GM19023 (cell line): ENCODE measurements at regions not wholly inside any gene's neighbourhood (a gene's known extent, or its start where the extent isn't known, plus 50 kb on each side); places are given as distances from the start of the nearest gene placed in this dataset.
"Not testable (repeated sequence)": the region's sequence is repeated elsewhere in the genome, so short reads cannot be mapped to it uniquely, and the experiment has no call there.

Experiments used
- ATAC-seq: cut with Tn5 transposase; IDR thresholded peaks from one replicate; pipeline ENCODE4 v1.9.1; 2021; ENCODE audit warnings: mild to moderate bottlenecking, moderate library complexity; ENCODE audit not compliant: unreplicated experiment

- no peak for ATAC-seq
Observed at GRCh38 chr14:84850595-84850994, 679.3 kb upstream of the FLRT2 start.

GRCh38 chr14:84856751-84857534 is 673.0 kb upstream of the FLRT2 start:
- no peak for ATAC-seq

- ATAC-seq: no peak
Observed at GRCh38 chr14:84857571-84857970, 672.4 kb upstream of the FLRT2 start.

- ATAC-seq: no peak
Observed at GRCh38 chr14:84859116-84859515, 670.8 kb upstream of the FLRT2 start.

GRCh38 chr14:84864548-84865271 is 665.2 kb upstream of the FLRT2 start:
- ATAC-seq: no peak

- ATAC-seq: no peak
Observed at GRCh38 chr14:84871734-84872133, 658.2 kb upstream of the FLRT2 start.

GRCh38 chr14:84874436-84874835 is 655.5 kb upstream of the FLRT2 start:
- ATAC-seq: no peak

- no peak for ATAC-seq
Observed at GRCh38 chr14:84877061-84877460, 652.9 kb upstream of the FLRT2 start.

GRCh38 chr14:84882830-84883229 is 647.1 kb upstream of the FLRT2 start:
- ATAC-seq: no peak

GRCh38 chr14:84885061-84885460 is 644.9 kb upstream of the FLRT2 start:
- ATAC-seq: no peak

- ATAC-seq: no peak
Observed at GRCh38 chr14:84891404-84891803, 638.5 kb upstream of the FLRT2 start.

- ATAC-seq: no peak
Observed at GRCh38 chr14:84894254-84894653, 635.7 kb upstream of the FLRT2 start.

GRCh38 chr14:84922370-84922769 is 607.6 kb upstream of the FLRT2 start:
- no peak for ATAC-seq

- no peak for ATAC-seq
Observed at GRCh38 chr14:84926656-84927055, 603.3 kb upstream of the FLRT2 start.

GRCh38 chr14:84927096-84927827 is 602.7 kb upstream of the FLRT2 start:
- no peak for ATAC-seq

GRCh38 chr14:84929086-84929485 is 600.9 kb upstream of the FLRT2 start:
- ATAC-seq: no peak

- ATAC-seq: no peak
Observed at GRCh38 chr14:84929834-84930233, 600.1 kb upstream of the FLRT2 start.

GRCh38 chr14:84937016-84937415 is 592.9 kb upstream of the FLRT2 start:
- no peak for ATAC-seq

GRCh38 chr14:84937449-84937848 is 592.5 kb upstream of the FLRT2 start:
- no peak for ATAC-seq

GRCh38 chr14:84944901-84945300 is 585.0 kb upstream of the FLRT2 start:
- ATAC-seq: not testable (repeated sequence)

- no peak for ATAC-seq
Observed at GRCh38 chr14:84959851-84960520, 570.0 kb upstream of the FLRT2 start.
